Brain microvascular endothelial cell (primary cell): ENCODE measurements at regions not wholly inside any gene's neighbourhood (a gene's known extent, or its start where the extent isn't known, plus 50 kb on each side); places are given as distances from the start of the nearest gene placed in this dataset.
"Not testable (repeated sequence)": the region's sequence is repeated elsewhere in the genome, so short reads cannot be mapped to it uniquely, and the experiment has no call there.

ENCODE experiments used
- DNase-seq: peaks from one replicate; pipeline ENCODE4 v3.0.0-alpha.2; 2020
- H3K27ac ChIP-seq: fragments of 250-450 bp; sonication (Bioruptor Pico); 2 replicates; pipeline ENCODE4 v1.5.1; 2020; ENCODE audit warnings: mild to moderate bottlenecking, moderate library complexity
- H3K27me3 ChIP-seq: fragments of 250-450 bp; sonication (Bioruptor Pico); replicated peaks from 2 replicates; pipeline ENCODE4 v1.5.1; 2020; ENCODE audit warnings: mild to moderate bottlenecking
- H3K36me3 ChIP-seq: fragments of 250-450 bp; sonication (Bioruptor Pico); replicated peaks from 2 replicates; pipeline ENCODE4 v1.5.1; 2020; ENCODE audit warnings: mild to moderate bottlenecking
- H3K4me3 ChIP-seq: 2 replicates; pipeline ENCODE4 v1.5.1; 2011; ENCODE audit warnings: low read depth, mild to moderate bottlenecking, control low read depth, low read length, moderate library complexity
- CTCF ChIP-seq: IDR thresholded peaks from 2 replicates; pipeline ENCODE4 v1.5.1; 2011; ENCODE audit warnings: low read depth, mild to moderate bottlenecking, moderate library complexity, low read length, control low read depth, inconsistent platforms; ENCODE audit errors: missing control alignments
- in situ Hi-C: cut with HindIII; loops from 2 replicates; pipeline ENCODE4 v1.10.0; 2017; ENCODE audit warnings: low sequenced_read_pairs, low pct_ligation_motif_present

- Histone ChIP-seq H3K27me3 (no peaks in the 10 kb centered on the region), H3K4me3 (no peak overlapping the region), H3K36me3 (no peaks in the 10 kb centered on the region), H3K27ac (no peak overlapping the region)
- no peak for DNase-seq
- TF ChIP-seq CTCF, result no peak
- in situ Hi-C loops, result no loop called here
These were observed 113.6 kb upstream of the ANKRD30BL start for GRCh38 chr2:132275396-132275795.

DNA sequence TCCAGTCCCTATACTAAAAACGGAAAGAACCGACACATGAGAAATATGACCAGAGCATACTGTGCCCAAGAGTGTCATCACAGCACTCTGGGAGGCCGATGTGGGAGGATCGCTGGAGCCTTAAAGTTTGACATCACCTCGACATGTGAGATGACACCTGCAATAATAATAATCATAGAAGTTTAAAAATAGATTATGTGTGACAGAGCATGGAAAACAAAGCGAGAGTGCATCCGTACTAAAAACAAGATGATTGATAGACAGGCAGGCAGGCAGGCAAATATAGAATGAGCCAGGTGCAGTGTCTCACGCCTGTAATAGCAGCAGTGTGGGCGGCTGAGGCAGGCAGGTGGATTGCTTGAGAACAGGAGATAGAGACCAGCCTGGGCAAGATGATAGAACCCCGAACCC is 114.8 kb upstream of the ANKRD30BL start:
- H3K4me3 ChIP-seq, result no peak overlapping the region
- H3K27ac ChIP-seq, result no peak overlapping the region
- in situ Hi-C loops, result no loop called here
- no peak for TF ChIP-seq CTCF
- DNase-seq, result no peak
- no peaks in the 10 kb centered on the region for H3K36me3 ChIP-seq
- no peaks in the 10 kb centered on the region for H3K27me3 ChIP-seq

- Histone ChIP-seq H3K27ac (no peak overlapping the region), H3K4me3 (no peak overlapping the region), H3K36me3 (no peaks in the 10 kb centered on the region), H3K27me3 (no peaks in the 10 kb centered on the region)
- TF ChIP-seq CTCF, result no peak
- in situ Hi-C loops, result no loop called here
- DNase-seq, result no peak
These were observed 116.5 kb upstream of the ANKRD30BL start for GRCh38 chr2:132278267-132278666.

- TF ChIP-seq CTCF, result no peak
- in situ Hi-C loops, result no loop called here
- Histone ChIP-seq H3K4me3 (no peak overlapping the region), H3K27ac (no peak overlapping the region), H3K27me3 (no peaks in the 10 kb centered on the region), H3K36me3 (no peaks in the 10 kb centered on the region)
- no peak for DNase-seq
These were observed 117.6 kb upstream of the ANKRD30BL start for GRCh38 chr2:132279344-132279743.

DNA sequence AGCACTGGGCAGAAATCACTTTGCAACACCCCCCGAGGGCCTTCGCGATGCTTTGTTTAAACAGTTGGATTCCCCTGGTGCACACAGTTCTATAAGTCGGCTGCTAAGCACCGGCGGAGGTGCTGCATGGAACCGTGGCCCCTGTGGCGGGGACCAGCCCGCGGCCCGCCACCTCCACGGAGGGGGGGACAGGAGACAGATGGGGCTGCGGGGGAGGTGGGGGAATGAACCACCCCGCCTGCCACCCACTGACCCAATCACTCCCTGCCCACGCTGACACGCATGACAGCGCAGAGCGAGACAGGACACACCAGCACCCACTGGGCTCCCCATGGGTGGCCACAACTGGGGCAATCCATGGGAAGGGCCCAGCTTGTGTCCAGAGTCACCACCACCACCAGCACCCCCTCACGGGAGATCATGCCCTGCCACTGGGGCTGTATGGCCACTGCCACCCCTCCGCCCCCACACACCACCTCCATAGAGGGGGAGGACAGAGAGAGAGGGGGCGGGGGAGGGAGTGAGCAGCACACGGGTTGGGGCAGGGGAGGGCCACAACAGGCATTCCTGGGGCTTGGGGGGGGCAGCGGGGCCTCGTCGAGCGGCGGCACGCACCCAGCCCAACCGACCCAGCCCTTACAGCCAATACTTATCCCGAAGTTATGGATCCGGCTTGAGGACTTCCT is 118.3 kb upstream of the ANKRD30BL start:
- no peak for DNase-seq
- H3K27ac ChIP-seq, result no peak overlapping the region
- H3K4me3 ChIP-seq, result no peak overlapping the region
- no peaks in the 10 kb centered on the region for H3K27me3 ChIP-seq
- no peak for TF ChIP-seq CTCF
- in situ Hi-C loops, result no loop called here
- H3K36me3 ChIP-seq, result no peaks in the 10 kb centered on the region

- TF ChIP-seq CTCF, result no peak
- in situ Hi-C loops, result no loop called here
- no peak for DNase-seq
- Histone ChIP-seq H3K27ac (no peak overlapping the region), H3K4me3 (no peak overlapping the region), H3K36me3 (no peaks in the 10 kb centered on the region), H3K27me3 (no peaks in the 10 kb centered on the region)
These were observed 119.2 kb upstream of the ANKRD30BL start for GRCh38 chr2:132280912-132281311.

- DNase-seq, H3K36me3 ChIP-seq, H3K4me3 ChIP-seq, H3K27me3 ChIP-seq, in situ Hi-C loops, H3K27ac ChIP-seq: not testable (repeated sequence)
These were observed 120.4 kb upstream of the ANKRD30BL start for GRCh38 chr2:132282104-132282503.
